ENCODE measurements at regions not wholly inside any gene's neighbourhood (a gene's known extent, or its start where the extent isn't known, plus 50 kb on each side); places are given as distances from the start of the nearest gene placed in this dataset.
A peak's percentile ranks its signal among the peaks of the same experiment; 100 is the strongest.

- peaks cover 3 to 12% of the 10 kb centered on the region in 2 donors for H3K36me3 Mint-ChIP-seq
- peaks cover 21 to 41% (median 31%) of the 10 kb centered on the region in 3 donors for H3K4me1 Mint-ChIP-seq
- no peak for ATAC-seq (ENCODE audit: low read depth in 2 of 2)
- H3K27ac Mint-ChIP-seq: no peak overlapping the region
- no peak for DNase-seq
- H3K27me3 Mint-ChIP-seq: no peaks in the 10 kb centered on the region
- no peak overlapping the region for H3K4me3 Mint-ChIP-seq
- no peaks in the 10 kb centered on the region for H3K9me3 Mint-ChIP-seq
Observed at GRCh38 chr12:124395284-124395752, 100.4 kb downstream of the RFLNA start.

GRCh38 chr12:124394462-124395128 is 99.7 kb downstream of the RFLNA start:
- peaks cover 0 to 5% of the 10 kb centered on the region in 2 donors for H3K36me3 Mint-ChIP-seq
- H3K27ac Mint-ChIP-seq: peak overlapping the region in 1 of 6 donors; percentile 26

GRCh38 chr12:124393831-124394230 is 98.9 kb downstream of the RFLNA start:
- no peak for ATAC-seq (ENCODE audit: low read depth in 2 of 2)
- no peak for DNase-seq
- Mint-ChIP-seq H3K4me1 (peaks cover 21 to 48% (median 40%) of the 10 kb centered on the region in 3 donors), H3K36me3 (peaks cover 0 to 5% of the 10 kb centered on the region in 2 donors), H3K4me3 (no peak overlapping the region), H3K27ac (peak overlapping the region in 1 of 6 donors; percentile 74), H3K9me3 (no peaks in the 10 kb centered on the region), H3K27me3 (no peaks in the 10 kb centered on the region)

More at GRCh38 chr12:124394462-124395128, 99.7 kb downstream of the RFLNA start:
- ATAC-seq (ENCODE audit: low read depth in 2 of 2) (no peak), DNase-seq (no peak)
- Mint-ChIP-seq H3K4me3 (no peak overlapping the region), H3K27me3 (no peaks in the 10 kb centered on the region), H3K4me1 (peaks cover 21 to 48% (median 37%) of the 10 kb centered on the region in 3 donors), H3K9me3 (no peaks in the 10 kb centered on the region)

GRCh38 chr12:124393414-124393790 is 98.5 kb downstream of the RFLNA start:
- no peak for DNase-seq
- H3K4me1 Mint-ChIP-seq: peaks cover 24 to 50% (median 40%) of the 10 kb centered on the region in 3 donors
- peak overlapping the region in 3 of 8 donors; percentile 30 to 47 (median 45) for H3K4me3 Mint-ChIP-seq
- no peaks in the 10 kb centered on the region for H3K27me3 Mint-ChIP-seq
- no peak for ATAC-seq (ENCODE audit: low read depth in 2 of 2)
- H3K27ac Mint-ChIP-seq: peak overlapping the region in 3 of 6 donors; percentile 70 to 91 (median 74)
- peaks cover 0 to 5% of the 10 kb centered on the region in 2 donors for H3K36me3 Mint-ChIP-seq
- H3K9me3 Mint-ChIP-seq: no peaks in the 10 kb centered on the region

GRCh38 chr12:124392667-124393413 is 97.9 kb downstream of the RFLNA start:
- DNase-seq: no peak
- Mint-ChIP-seq H3K27me3 (no peaks in the 10 kb centered on the region), H3K9me3 (no peaks in the 10 kb centered on the region), H3K4me3 (peak overlapping the region in 2 of 8 donors; percentile 84 to 94), H3K4me1 (peaks cover 27 to 55% (median 40%) of the 10 kb centered on the region in 3 donors), H3K36me3 (peaks cover 0 to 5% of the 10 kb centered on the region in 2 donors), H3K27ac (peak overlapping the region in 3 of 6 donors; percentile 74 to 95 (median 89))
- ATAC-seq (ENCODE audit: low read depth in 2 of 2): no peak

- Mint-ChIP-seq H3K4me1 (peaks cover 27 to 55% (median 40%) of the 10 kb centered on the region in 3 donors), H3K4me3 (peak overlapping the region; percentile 40 to 94 (median 88)), H3K9me3 (no peaks in the 10 kb centered on the region), H3K27me3 (no peaks in the 10 kb centered on the region), H3K27ac (peak overlapping the region; percentile 72 to 97 (median 92)), H3K36me3 (peaks cover 0 to 5% of the 10 kb centered on the region in 2 donors)
- no peak for DNase-seq
- peak in 1 of 2 donors; percentile 5 for ATAC-seq (ENCODE audit: low read depth in 2 of 2)
Observed at GRCh38 chr12:124392271-124392666, 97.4 kb downstream of the RFLNA start.

- H3K27me3 Mint-ChIP-seq: no peaks in the 10 kb centered on the region
- peak; percentile 77 for DNase-seq
- H3K4me1 Mint-ChIP-seq: peaks cover 27 to 55% (median 40%) of the 10 kb centered on the region in 3 donors
- H3K9me3 Mint-ChIP-seq: no peaks in the 10 kb centered on the region
- H3K27ac Mint-ChIP-seq: peak overlapping the region; percentile 72 to 97 (median 92)
- peak; percentile 75 to 78 for ATAC-seq (ENCODE audit: low read depth in 2 of 2)
- H3K36me3 Mint-ChIP-seq: peaks cover 0 to 5% of the 10 kb centered on the region in 2 donors
- peak overlapping the region; percentile 66 to 94 (median 92) for H3K4me3 Mint-ChIP-seq
Observed at GRCh38 chr12:124391340-124392261, 96.7 kb downstream of the RFLNA start.

- peak; percentile 6 to 12 for ATAC-seq (ENCODE audit: low read depth in 2 of 2)
- peak overlapping the region in 5 of 6 donors; percentile 3 to 95 (median 91) for H3K27ac Mint-ChIP-seq
- DNase-seq: peak; percentile 26
- peaks cover 27 to 55% (median 40%) of the 10 kb centered on the region in 3 donors for H3K4me1 Mint-ChIP-seq
- H3K27me3 Mint-ChIP-seq: no peaks in the 10 kb centered on the region
- H3K36me3 Mint-ChIP-seq: no peaks in the 10 kb centered on the region
- no peaks in the 10 kb centered on the region for H3K9me3 Mint-ChIP-seq
- peak overlapping the region; percentile 66 to 94 (median 92) for H3K4me3 Mint-ChIP-seq
Observed at GRCh38 chr12:124390442-124391097, 95.7 kb downstream of the RFLNA start.

- no peaks in the 10 kb centered on the region for H3K9me3 Mint-ChIP-seq
- H3K27ac Mint-ChIP-seq: peak overlapping the region in 4 of 6 donors; percentile 82 to 91 (median 90)
- no peaks in the 10 kb centered on the region for H3K36me3 Mint-ChIP-seq
- H3K27me3 Mint-ChIP-seq: no peaks in the 10 kb centered on the region
- peak overlapping the region in 7 of 8 donors; percentile 60 to 94 (median 84) for H3K4me3 Mint-ChIP-seq
- DNase-seq (no peak), ATAC-seq (ENCODE audit: low read depth in 2 of 2) (no peak)
- peaks cover 27 to 55% (median 40%) of the 10 kb centered on the region in 3 donors for H3K4me1 Mint-ChIP-seq
Observed at GRCh38 chr12:124389725-124390441, 95.0 kb downstream of the RFLNA start.

GRCh38 chr12:124389138-124389724 is 94.3 kb downstream of the RFLNA start:
- Mint-ChIP-seq H3K4me1 (peaks cover 27 to 50% (median 40%) of the 10 kb centered on the region in 3 donors), H3K27me3 (no peaks in the 10 kb centered on the region), H3K4me3 (peak overlapping the region; percentile 38 to 93 (median 82)), H3K36me3 (no peaks in the 10 kb centered on the region), H3K9me3 (no peaks in the 10 kb centered on the region), H3K27ac (peak overlapping the region in 3 of 6 donors; percentile 26 to 82 (median 49))
- DNase-seq (peak; percentile 49), ATAC-seq (ENCODE audit: low read depth in 2 of 2) (peak; percentile 33 to 41)

- H3K27me3 Mint-ChIP-seq: no peaks in the 10 kb centered on the region
- peaks cover 27 to 45% (median 40%) of the 10 kb centered on the region in 3 donors for H3K4me1 Mint-ChIP-seq
- peak overlapping the region in 7 of 8 donors; percentile 38 to 93 (median 80) for H3K4me3 Mint-ChIP-seq
- ATAC-seq (ENCODE audit: low read depth in 2 of 2) (peak; percentile 13 to 18), DNase-seq (peak; percentile 27)
- no peaks in the 10 kb centered on the region for H3K36me3 Mint-ChIP-seq
- H3K9me3 Mint-ChIP-seq: no peaks in the 10 kb centered on the region
- H3K27ac Mint-ChIP-seq: peak overlapping the region in 3 of 6 donors; percentile 42 to 69 (median 54)
Observed at GRCh38 chr12:124388679-124389137, 93.8 kb downstream of the RFLNA start.
